Calu3 (cell line): ENCODE measurements at regions not wholly inside any gene's neighbourhood (a gene's known extent, or its start where the extent isn't known, plus 50 kb on each side); places are given as distances from the start of the nearest gene placed in this dataset.
"Not testable (repeated sequence)": the region's sequence is repeated elsewhere in the genome, so short reads cannot be mapped to it uniquely, and the experiment has no call there.

Experiments used
- BruUV-seq: library from RNA; stranded (reverse); fragments of 400-500 nt; replicated peaks from 2 replicates; lab custom pipeline; 2021; lab: Mats Ljungman, UMichigan
- CTCF ChIA-PET: fragments of 300-600 bp; sonication (Branson Sonifier 250); formaldehyde crosslinking; loops from one replicate; lab custom pipeline; 2022; ENCODE audit warnings: antibody characterized with exemption; lab: Charles Lee
- DNase-seq: peaks from one replicate; pipeline ENCODE4 v3.0.0; 2022
- H3K27ac Mint-ChIP-seq: one replicate; pipeline ENCODE4 v1.8.0; 2022; ENCODE audit warnings: mixed read lengths; ENCODE audit not compliant: unreplicated experiment
- H3K27me3 Mint-ChIP-seq: one replicate; pipeline ENCODE4 v1.8.0; 2022; ENCODE audit warnings: mixed read lengths; ENCODE audit not compliant: unreplicated experiment
- H3K36me3 Mint-ChIP-seq: one replicate; pipeline ENCODE4 v1.8.0; 2022; ENCODE audit warnings: mild to moderate bottlenecking, moderate library complexity, mixed read lengths; ENCODE audit not compliant: insufficient read depth, unreplicated experiment
- H3K4me1 Mint-ChIP-seq: one replicate; pipeline ENCODE4 v1.8.0; 2022; ENCODE audit warnings: mild to moderate bottlenecking, low read depth, mixed read lengths; ENCODE audit not compliant: unreplicated experiment
- H3K4me3 Mint-ChIP-seq: one replicate; pipeline ENCODE4 v1.8.0; 2022; ENCODE audit warnings: mild to moderate bottlenecking, low read depth, moderate library complexity, mixed read lengths; ENCODE audit not compliant: unreplicated experiment
- H3K9me3 Mint-ChIP-seq: one replicate; pipeline ENCODE4 v1.8.0; 2022; ENCODE audit warnings: low read depth, mixed read lengths; ENCODE audit not compliant: unreplicated experiment
- intact Hi-C: fragments of 100-400 bp; cut with micrococcal nuclease; formaldehyde crosslinking; loops from one replicate; pipeline ENCODE4 v1.10.0; 2022; ENCODE audit not compliant: unreplicated experiment
- TF ChIP-seq, protein P1 (sequence below): fragments of 200-600 bp; IDR thresholded peaks from one replicate; pipeline ENCODE4 v1.8.0; 2022; ENCODE audit warnings: antibody characterized with exemption; ENCODE audit not compliant: unreplicated experiment

DNA sequence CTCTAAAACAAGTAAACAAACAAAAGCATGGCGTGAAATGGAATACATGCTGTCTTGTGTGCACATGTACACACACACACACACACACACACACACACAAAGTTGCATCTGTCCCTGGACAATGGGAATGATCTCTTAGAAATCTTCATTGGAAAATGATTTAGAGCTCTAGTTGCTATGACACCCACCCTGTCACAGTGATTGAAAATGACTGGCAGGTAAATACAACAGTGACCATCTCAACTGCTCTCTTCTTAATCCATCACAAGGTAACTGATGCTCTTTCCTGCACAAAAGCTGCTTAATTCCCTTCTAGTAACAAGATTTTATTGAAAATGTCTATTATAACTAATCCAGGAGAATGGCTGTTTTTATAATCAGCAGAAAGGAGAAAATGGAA lies 1011.7 kb upstream of the GYPC start:
- Mint-ChIP-seq H3K27me3 (no peaks in the 10 kb centered on the region), H3K4me1 (no peaks in the 10 kb centered on the region), H3K27ac (no peak overlapping the region), H3K9me3 (peaks cover 10% of the 10 kb centered on the region), H3K4me3 (no peak overlapping the region), H3K36me3 (no peaks in the 10 kb centered on the region)
- CTCF ChIA-PET: no interaction called here
- intact Hi-C loops: no loop called here
- DNase-seq: no peak
- TF ChIP-seq, protein P1, sequence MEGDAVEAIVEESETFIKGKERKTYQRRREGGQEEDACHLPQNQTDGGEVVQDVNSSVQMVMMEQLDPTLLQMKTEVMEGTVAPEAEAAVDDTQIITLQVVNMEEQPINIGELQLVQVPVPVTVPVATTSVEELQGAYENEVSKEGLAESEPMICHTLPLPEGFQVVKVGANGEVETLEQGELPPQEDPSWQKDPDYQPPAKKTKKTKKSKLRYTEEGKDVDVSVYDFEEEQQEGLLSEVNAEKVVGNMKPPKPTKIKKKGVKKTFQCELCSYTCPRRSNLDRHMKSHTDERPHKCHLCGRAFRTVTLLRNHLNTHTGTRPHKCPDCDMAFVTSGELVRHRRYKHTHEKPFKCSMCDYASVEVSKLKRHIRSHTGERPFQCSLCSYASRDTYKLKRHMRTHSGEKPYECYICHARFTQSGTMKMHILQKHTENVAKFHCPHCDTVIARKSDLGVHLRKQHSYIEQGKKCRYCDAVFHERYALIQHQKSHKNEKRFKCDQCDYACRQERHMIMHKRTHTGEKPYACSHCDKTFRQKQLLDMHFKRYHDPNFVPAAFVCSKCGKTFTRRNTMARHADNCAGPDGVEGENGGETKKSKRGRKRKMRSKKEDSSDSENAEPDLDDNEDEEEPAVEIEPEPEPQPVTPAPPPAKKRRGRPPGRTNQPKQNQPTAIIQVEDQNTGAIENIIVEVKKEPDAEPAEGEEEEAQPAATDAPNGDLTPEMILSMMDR: no peak
- BruUV-seq: no TSS peak

DNA sequence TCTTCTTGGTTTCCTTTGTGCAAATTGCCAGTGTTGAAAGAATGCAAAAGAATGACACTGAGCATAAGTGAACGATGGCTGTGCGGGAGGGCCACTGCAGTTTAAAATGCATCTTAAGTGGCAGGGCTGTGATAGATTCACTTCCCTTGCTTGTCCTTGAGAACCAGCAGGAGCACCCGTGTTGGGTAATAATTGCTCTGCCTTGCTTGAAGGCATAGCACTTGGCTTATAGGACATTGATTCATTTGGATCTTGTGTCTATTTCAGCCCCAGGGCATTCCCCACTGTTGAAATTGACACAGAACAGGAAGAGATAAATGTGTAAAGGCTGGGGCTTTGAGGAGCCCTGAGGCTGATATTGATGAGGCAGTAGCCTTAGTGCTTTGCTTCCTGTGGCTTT lies 1003.7 kb upstream of the GYPC start:
- H3K9me3 Mint-ChIP-seq: peaks cover 18% of the 10 kb centered on the region
- BruUV-seq: no TSS peak
- DNase-seq: no peak
- no peaks in the 10 kb centered on the region for H3K27me3 Mint-ChIP-seq
- H3K36me3 Mint-ChIP-seq: no peaks in the 10 kb centered on the region
- no peak overlapping the region for H3K4me3 Mint-ChIP-seq
- intact Hi-C loops: no loop called here
- no peaks in the 10 kb centered on the region for H3K4me1 Mint-ChIP-seq
- TF ChIP-seq, protein P1: no peak
- H3K27ac Mint-ChIP-seq: no peak overlapping the region
- CTCF ChIA-PET: no interaction called here

DNA sequence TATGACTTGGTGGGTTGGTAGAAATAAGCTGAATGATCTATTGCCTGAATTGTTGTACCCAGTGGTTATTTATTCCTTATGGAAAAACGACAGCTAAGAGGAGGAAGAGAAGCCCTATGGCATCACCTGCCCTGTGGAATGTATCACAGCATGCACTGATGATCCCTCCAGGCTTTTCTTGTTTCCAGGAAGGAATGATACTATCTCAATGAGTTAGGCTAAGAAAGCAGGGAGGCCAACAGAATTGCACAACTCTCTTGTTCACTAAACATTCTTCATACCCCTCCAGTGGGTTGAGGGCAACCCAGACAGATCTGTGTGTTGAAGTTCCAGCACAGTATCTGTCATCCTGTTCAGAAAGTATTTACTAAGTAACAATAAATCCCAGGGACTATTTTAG lies 1001.7 kb upstream of the GYPC start:
- H3K4me3 Mint-ChIP-seq: no peak overlapping the region
- TF ChIP-seq, protein P1: no peak
- no TSS peak for BruUV-seq

DNA sequence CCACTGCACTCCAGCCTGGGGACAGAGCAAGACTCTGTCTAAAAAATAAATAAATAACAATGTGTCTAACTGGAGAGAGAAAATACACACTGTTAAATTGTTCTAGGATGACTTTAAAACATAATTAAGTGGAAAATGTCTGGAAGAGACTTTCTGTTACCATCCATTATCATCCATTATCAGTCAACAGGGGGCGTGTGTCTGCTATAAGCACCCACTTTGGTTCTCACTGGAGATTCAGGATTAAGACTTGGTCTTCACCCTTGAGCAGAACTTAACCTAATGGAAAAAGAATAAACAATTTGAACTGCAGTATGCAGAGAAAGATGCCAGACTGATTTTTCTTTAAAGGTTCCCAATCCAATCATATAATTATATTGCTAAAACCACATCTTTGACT lies 999.8 kb upstream of the GYPC start:
- Mint-ChIP-seq H3K27me3 (no peaks in the 10 kb centered on the region), H3K9me3 (peaks cover 19% of the 10 kb centered on the region), H3K27ac (no peak overlapping the region), H3K4me3 (no peak overlapping the region), H3K36me3 (no peaks in the 10 kb centered on the region), H3K4me1 (no peaks in the 10 kb centered on the region)
- no peak for DNase-seq
- TF ChIP-seq, protein P1: no peak
- intact Hi-C loops: no loop called here
- no TSS peak for BruUV-seq
- CTCF ChIA-PET: no interaction called here

More for the DNA sequence above, 1001.7 kb upstream of the GYPC start:
- no peak for DNase-seq
- H3K27me3 Mint-ChIP-seq: no peaks in the 10 kb centered on the region
- no peaks in the 10 kb centered on the region for H3K4me1 Mint-ChIP-seq
- no peaks in the 10 kb centered on the region for H3K36me3 Mint-ChIP-seq
- intact Hi-C loops: no loop called here
- H3K27ac Mint-ChIP-seq: no peak overlapping the region
- peaks cover 15% of the 10 kb centered on the region for H3K9me3 Mint-ChIP-seq
- CTCF ChIA-PET: no interaction called here

DNA sequence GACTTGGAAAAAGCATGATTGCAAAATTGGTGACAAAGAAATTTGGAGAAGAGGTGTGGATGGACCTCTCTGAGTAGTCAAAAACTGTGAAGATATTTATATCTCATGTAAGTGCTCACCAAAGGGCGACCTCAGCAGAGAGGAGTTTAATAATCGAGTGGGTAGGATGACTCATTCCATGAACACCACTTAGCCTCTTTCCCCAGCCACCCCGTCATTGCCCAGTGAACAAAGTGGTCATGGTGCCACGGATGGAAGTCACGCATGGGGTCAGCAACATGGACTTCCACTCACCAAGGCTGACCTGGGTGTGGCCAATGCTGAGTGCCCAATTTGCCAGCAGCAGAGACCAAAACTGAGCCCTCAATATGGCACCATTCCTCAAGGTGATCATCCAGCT lies 997.4 kb upstream of the GYPC start:
- no peaks in the 10 kb centered on the region for H3K27me3 Mint-ChIP-seq
- peaks cover 14% of the 10 kb centered on the region for H3K9me3 Mint-ChIP-seq
- intact Hi-C loops: no loop called here
- no peaks in the 10 kb centered on the region for H3K36me3 Mint-ChIP-seq
- H3K4me3 Mint-ChIP-seq: no peak overlapping the region
- TF ChIP-seq, protein P1: no peak
- no peaks in the 10 kb centered on the region for H3K4me1 Mint-ChIP-seq
- no peak overlapping the region for H3K27ac Mint-ChIP-seq
- BruUV-seq: no TSS peak
- CTCF ChIA-PET: no interaction called here
- DNase-seq: no peak

DNA sequence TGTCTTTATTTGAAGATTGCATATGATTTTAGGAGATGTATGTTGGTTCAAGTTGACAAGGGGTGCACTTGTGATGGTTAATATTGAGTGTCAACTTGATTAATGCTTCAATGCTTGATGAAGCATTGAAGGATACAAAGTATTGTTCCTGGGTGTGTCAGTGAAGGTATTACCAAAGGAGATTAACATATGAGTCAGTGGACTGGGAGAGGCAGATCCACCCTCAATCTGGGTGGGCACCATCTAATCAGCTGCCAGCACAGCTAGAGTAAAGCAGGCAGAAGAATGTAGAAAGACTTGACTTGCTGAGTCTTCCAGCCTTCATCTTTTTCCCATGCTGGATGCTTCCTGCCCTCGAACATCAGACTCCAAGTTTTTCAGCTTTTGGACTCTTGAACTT lies 995.6 kb upstream of the GYPC start:
- BruUV-seq, intact Hi-C loops, CTCF ChIA-PET, H3K27ac Mint-ChIP-seq, H3K4me1 Mint-ChIP-seq, H3K4me3 Mint-ChIP-seq, H3K36me3 Mint-ChIP-seq, H3K27me3 Mint-ChIP-seq, DNase-seq: not testable (repeated sequence)
- peaks cover 14% of the 10 kb centered on the region for H3K9me3 Mint-ChIP-seq
